ENCODE measurements at regions not wholly inside any gene's neighbourhood (a gene's known extent, or its start where the extent isn't known, plus 50 kb on each side); places are given as distances from the start of the nearest gene placed in this dataset.

DNA sequence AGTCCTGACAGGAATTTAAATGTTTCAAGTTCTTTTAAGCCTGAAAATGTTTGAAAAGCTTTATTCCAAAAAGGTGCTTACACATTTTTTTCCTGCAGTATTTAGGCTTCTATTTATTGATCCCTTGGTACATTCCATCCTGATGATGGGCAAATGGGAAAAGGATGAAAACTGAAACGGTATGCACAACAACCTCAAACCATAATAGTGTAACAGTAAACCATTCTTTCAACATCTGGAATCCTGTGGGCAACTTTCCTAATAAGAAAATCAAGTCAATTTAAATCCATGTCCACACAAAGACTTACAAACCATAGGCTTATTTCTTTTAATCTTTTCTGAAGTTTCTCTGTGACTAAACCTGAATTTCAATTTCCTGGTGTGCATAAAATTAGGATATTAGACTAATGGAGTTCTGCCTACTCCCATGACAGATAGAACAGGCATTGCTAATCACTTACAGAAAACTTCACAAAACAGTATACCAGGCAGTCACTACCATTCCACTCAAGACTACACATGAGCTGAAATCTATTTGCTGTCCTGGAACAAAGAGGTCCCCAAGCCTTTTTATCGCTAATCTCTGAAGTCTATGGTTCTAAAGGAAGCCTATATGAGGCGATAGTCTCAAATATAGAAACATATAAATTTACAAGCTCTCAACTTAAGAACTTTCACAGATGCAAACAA lies 103.3 kb downstream of the DLEU7 start:
- H3K4me1 ChIP-seq = no peaks in the 10 kb centered on the region
- intact Hi-C loops (cut with DNase I) = no loop called here
- H3K27me3 ChIP-seq = no peaks in the 10 kb centered on the region
- H3K9me3 ChIP-seq = no peaks in the 10 kb centered on the region
- no peaks in the 10 kb centered on the region for H3K36me3 ChIP-seq
- no peak overlapping the region for H3K27ac ChIP-seq
- TF ChIP-seq, protein P1, sequence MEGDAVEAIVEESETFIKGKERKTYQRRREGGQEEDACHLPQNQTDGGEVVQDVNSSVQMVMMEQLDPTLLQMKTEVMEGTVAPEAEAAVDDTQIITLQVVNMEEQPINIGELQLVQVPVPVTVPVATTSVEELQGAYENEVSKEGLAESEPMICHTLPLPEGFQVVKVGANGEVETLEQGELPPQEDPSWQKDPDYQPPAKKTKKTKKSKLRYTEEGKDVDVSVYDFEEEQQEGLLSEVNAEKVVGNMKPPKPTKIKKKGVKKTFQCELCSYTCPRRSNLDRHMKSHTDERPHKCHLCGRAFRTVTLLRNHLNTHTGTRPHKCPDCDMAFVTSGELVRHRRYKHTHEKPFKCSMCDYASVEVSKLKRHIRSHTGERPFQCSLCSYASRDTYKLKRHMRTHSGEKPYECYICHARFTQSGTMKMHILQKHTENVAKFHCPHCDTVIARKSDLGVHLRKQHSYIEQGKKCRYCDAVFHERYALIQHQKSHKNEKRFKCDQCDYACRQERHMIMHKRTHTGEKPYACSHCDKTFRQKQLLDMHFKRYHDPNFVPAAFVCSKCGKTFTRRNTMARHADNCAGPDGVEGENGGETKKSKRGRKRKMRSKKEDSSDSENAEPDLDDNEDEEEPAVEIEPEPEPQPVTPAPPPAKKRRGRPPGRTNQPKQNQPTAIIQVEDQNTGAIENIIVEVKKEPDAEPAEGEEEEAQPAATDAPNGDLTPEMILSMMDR (IDR thresholded peaks at IDR 0.05) = no peak
- ATAC-seq (no peak), DNase-seq (no peak)
- H3K4me3 ChIP-seq = no peak overlapping the region

DNA sequence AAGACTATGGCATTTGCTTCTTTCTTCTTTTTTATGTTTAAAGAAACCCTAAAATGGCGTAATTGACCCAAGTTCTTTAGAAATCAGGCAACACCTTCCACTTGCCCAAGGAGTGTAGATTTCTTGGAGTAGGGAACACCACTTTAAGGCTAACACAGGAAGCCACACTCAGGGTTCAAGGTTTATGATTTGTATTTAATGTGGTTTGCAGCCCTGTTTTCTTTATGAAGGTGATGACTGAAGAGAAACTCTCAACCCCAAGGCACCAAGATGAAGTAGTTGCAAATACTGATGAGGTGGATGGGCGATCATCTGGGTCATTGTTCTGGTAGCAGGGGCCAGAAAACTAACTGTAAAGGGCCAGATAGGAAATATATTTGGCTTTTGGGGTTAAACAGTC lies 101.1 kb downstream of the DLEU7 start:
- Histone ChIP-seq H3K27ac (no peak overlapping the region), H3K9me3 (no peaks in the 10 kb centered on the region), H3K4me3 (no peak overlapping the region), H3K4me1 (no peaks in the 10 kb centered on the region), H3K36me3 (no peaks in the 10 kb centered on the region), H3K27me3 (no peaks in the 10 kb centered on the region)
- no peak for DNase-seq
- TF ChIP-seq, protein P1 (IDR thresholded peaks at IDR 0.05) = no peak
- ATAC-seq = no peak
- intact Hi-C loops (cut with DNase I) = no loop called here

GRCh38 chr13:50742968-50743367 lies 100.5 kb downstream of the DLEU7 start:
- ATAC-seq = no peak
- intact Hi-C loops (cut with DNase I) = no loop called here
- Histone ChIP-seq H3K4me1 (no peaks in the 10 kb centered on the region), H3K27ac (no peak overlapping the region), H3K4me3 (no peak overlapping the region), H3K27me3 (no peaks in the 10 kb centered on the region), H3K36me3 (no peaks in the 10 kb centered on the region), H3K9me3 (no peaks in the 10 kb centered on the region)
- TF ChIP-seq, protein P1 (IDR thresholded peaks at IDR 0.05) = no peak
- no peak for DNase-seq

GRCh38 chr13:50744116-50744660 lies 99.3 kb downstream of the DLEU7 start:
- DNase-seq = no peak
- no peaks in the 10 kb centered on the region for H3K27me3 ChIP-seq
- intact Hi-C loops (cut with DNase I) = no loop called here

GRCh38 chr13:50745542-50746115 lies 97.9 kb downstream of the DLEU7 start:
- no peaks in the 10 kb centered on the region for H3K9me3 ChIP-seq
- intact Hi-C loops (cut with DNase I) = no loop called here
- no peak overlapping the region for H3K4me3 ChIP-seq
- TF ChIP-seq, protein P1 (IDR thresholded peaks at IDR 0.05) = no peak
- no peak overlapping the region for H3K27ac ChIP-seq
- no peaks in the 10 kb centered on the region for H3K4me1 ChIP-seq
- no peaks in the 10 kb centered on the region for H3K27me3 ChIP-seq
- no peak for DNase-seq
- no peaks in the 10 kb centered on the region for H3K36me3 ChIP-seq
- no peak for ATAC-seq

More at GRCh38 chr13:50744116-50744660, 99.3 kb downstream of the DLEU7 start:
- H3K4me1 ChIP-seq = no peaks in the 10 kb centered on the region
- TF ChIP-seq, protein P1 (IDR thresholded peaks at IDR 0.05) = no peak
- no peak for ATAC-seq
- H3K36me3 ChIP-seq = no peaks in the 10 kb centered on the region
- H3K4me3 ChIP-seq = no peak overlapping the region
- no peaks in the 10 kb centered on the region for H3K9me3 ChIP-seq
- no peak overlapping the region for H3K27ac ChIP-seq
